Endothelial cell of hepatic sinusoid (primary cell): ENCODE measurements at regions not wholly inside any gene's neighbourhood (a gene's known extent, or its start where the extent isn't known, plus 50 kb on each side); places are given as distances from the start of the nearest gene placed in this dataset.
"Not testable (repeated sequence)": the region's sequence is repeated elsewhere in the genome, so short reads cannot be mapped to it uniquely, and the experiment has no call there.

Source experiments
- in situ Hi-C: cut with HindIII; loops from 2 replicates; pipeline ENCODE4 v1.10.0; 2017; ENCODE audit warnings: low sequenced_read_pairs

- in situ Hi-C loops, result no loop called here
Observed at GRCh38 chr1:157237522-157237921, 99.3 kb upstream of the ETV3 start.

DNA sequence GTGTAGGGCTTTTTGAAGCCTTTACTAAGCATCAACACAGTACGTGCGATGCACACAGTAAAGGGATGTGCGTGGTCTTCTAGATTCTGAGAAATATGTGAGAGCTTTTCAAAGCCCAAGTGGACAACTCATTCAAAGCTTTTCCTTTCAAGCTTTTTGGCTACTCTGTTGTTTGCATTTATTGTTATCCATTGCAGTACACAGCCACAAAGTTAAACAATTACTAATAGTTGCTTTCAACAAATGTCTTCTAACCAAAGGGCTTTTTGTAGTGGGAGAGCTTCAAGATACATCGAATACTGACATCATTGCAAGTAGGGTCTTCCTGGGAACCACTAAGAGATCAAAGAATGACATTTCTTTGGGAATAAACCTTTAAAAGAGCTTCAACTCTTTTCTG lies 97.9 kb upstream of the ETV3 start:
- in situ Hi-C loops, result no loop called here

- in situ Hi-C loops, result no loop called here
Observed at GRCh38 chr1:157235307-157235706, 97.1 kb upstream of the ETV3 start.

- in situ Hi-C loops, result no loop called here
Observed at GRCh38 chr1:157234705-157235273, 96.6 kb upstream of the ETV3 start.

- in situ Hi-C loops, result no loop called here
Observed at GRCh38 chr1:157233131-157233530, 94.9 kb upstream of the ETV3 start.

DNA sequence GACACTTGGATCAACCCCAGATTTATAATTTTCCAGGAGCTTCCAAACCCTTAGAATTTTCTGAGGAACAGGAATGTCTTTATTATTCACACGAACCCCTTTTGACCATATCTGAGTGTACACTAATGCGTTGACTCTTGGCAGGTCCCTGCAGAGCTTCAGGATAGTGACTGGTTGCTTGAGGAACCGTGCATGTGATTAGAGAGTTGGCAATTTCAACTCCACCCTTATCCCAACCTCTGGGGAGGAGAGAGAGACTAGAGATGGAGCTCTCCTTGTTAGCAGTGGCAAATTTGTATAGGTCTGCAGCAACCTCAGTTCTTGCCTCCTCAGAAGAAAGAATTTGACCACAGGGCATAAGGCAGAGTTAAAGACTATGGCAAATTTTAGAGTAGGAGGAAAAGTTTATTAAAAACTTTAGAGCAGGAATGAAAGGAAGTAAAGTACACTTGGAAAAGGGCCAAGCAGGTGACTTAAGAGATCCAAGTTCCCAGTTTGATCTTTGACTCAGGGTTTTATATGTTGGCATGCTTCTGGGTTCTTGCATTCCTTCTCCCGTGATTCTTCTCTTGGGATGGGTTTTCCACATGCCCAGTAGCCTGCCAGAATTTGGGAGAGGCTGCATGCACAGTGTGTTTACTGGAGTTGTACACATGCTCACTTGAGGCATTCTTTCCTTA lies 93.8 kb upstream of the ETV3 start:
- in situ Hi-C loops, result no loop called here

DNA sequence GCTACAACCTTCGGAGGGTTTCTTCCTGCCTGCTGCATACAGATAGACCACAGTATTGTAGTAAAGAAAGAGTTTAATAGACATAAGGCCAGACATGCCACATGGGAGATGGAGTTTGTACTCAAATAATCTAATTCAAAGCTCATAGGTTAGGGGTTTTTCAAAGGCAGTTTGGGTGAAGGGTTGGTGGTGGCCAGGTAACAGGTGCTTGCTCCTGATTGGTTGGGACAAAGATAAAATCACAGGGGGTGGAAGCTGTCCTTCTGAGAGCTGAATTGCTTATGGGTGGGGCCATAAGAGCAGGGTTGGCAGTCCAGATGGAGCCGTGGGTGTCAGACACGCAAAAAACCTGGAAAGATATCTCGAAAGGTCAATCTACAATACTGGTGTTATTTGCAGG lies 92.3 kb upstream of the ETV3 start:
- in situ Hi-C loops, result no loop called here

DNA sequence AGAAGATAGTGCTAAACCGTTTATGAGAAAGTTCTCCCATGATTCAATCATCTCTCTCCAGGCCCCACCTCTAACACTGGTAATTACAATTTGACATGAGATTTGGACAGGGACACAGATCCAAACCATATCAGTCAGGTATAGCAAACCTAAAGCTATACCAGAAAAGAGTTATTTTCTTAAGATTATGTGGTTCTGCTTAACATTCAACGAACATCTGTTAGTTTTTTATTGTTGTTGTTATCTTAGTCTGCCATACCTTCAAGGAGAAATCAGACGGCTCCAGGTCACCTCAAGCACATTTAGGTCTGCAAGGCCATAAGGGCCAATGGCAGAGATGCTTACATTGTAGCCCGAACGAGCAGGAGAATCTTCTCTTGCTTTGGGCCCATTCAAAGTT lies 89.5 kb upstream of the ETV3 start:
- in situ Hi-C loops, result no loop called here

GRCh38 chr1:157226739-157227138 lies 88.5 kb upstream of the ETV3 start:
- in situ Hi-C loops, result no loop called here

DNA sequence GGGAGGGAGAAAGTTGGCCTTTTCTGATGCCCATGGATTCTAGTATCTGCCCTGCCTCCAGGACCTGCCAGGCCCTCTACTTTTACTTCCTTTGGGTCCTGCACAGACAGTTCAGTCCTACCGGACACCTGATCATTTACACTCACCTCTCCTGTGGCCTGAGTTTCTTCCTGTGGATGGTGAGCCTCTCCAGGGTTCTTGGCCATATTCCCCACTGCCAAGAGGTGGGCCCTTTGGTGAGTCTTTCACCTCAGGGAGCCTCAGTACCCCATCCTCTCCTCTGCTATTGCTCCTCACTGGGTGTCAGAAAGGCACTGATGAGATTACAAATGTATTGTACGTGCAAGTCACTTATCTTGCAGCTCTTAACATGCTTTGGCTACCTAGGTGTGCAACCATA lies 81.4 kb upstream of the ETV3 start:
- in situ Hi-C loops, result no loop called here

GRCh38 chr1:157219182-157219581 lies 81.0 kb upstream of the ETV3 start:
- in situ Hi-C loops, result no loop called here

GRCh38 chr1:157218671-157219070 lies 80.5 kb upstream of the ETV3 start:
- in situ Hi-C loops, result no loop called here

DNA sequence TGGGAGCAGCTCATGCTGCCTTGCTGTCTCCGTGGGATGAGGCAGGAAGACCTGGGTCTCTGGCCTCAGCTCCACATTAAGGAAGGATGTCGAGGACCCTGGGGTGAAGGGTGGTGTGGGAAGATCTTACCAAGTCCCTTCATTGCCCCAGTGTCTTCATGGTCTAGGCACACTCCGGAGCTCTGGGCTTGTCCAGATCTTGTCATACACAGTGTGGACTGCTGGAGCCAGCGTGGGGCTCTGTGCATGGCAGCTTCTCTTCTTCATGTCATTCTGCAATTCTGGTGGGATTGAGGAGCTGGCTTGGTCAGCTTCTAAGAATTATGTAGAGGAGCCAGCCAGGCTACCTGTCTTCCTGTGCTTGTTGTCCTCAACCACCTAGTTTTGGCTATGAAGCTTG lies 79.3 kb upstream of the ETV3 start:
- in situ Hi-C loops, result no loop called here

GRCh38 chr1:157213836-157214235 lies 75.6 kb upstream of the ETV3 start:
- in situ Hi-C loops, result no loop called here

GRCh38 chr1:157209514-157209913 lies 71.3 kb upstream of the ETV3 start:
- in situ Hi-C loops, result no loop called here

DNA sequence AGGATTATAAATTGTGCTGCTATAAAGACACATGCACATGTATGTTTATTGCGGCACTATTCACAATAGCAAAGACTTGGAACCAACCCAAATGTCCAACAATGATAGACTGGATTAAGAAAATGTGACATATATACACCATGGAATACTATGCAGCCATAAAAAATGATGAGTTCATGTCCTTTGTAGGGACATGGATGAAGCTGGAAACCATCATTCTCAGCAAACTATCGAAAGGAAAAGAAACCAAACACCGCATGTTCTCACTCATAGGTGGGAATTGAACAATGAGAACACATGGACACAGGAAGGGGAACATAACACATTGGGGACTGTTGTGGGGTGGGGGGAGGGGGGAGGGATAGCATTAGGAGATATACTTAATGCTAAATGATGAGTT lies 67.8 kb upstream of the ETV3 start:
- in situ Hi-C loops, result not testable (repeated sequence)

GRCh38 chr1:157203166-157203565 lies 65.0 kb upstream of the ETV3 start:
- in situ Hi-C loops, result no loop called here

- in situ Hi-C loops, result no loop called here
Observed at GRCh38 chr1:157202331-157202730, 64.1 kb upstream of the ETV3 start.

DNA sequence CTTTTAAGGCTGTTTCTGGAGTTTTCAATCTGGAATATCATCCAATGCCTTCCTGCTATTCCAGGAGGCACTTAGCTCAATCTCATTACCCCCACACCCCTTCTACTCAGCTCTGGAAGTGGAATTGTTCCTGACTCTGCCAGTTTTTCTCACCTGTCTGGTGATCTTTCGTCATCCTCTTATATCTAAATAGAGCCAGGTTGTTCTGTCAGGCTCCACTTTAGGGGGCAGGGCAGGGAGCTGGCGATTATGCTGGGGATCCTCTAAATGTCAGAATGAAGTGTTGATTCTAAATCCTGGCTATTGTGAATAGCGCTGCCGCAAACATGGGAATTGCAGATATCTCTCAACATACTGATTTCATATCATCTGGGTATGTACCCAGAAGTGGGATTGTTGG lies 63.6 kb upstream of the ETV3 start:
- in situ Hi-C loops, result no loop called here

GRCh38 chr1:157200451-157200850 lies 62.3 kb upstream of the ETV3 start:
- in situ Hi-C loops, result no loop called here

GRCh38 chr1:157199421-157199755 lies 61.2 kb upstream of the ETV3 start:
- in situ Hi-C loops, result no loop called here

GRCh38 chr1:157198619-157199420 lies 60.6 kb upstream of the ETV3 start:
- in situ Hi-C loops, result no loop called here
